Thyroid gland (tissue), 4 donors: ENCODE measurements at regions not wholly inside any gene's neighbourhood (a gene's known extent, or its start where the extent isn't known, plus 50 kb on each side); places are given as distances from the start of the nearest gene placed in this dataset.

Experiments
- CTCF ChIP-seq, 6 experiments: fragments of 200-600 bp in 3 of 6; fragments of 450-650 bp in 3 of 6; sonication (generic) in 3 of 6; IDR thresholded peaks; one replicate each; pipeline ENCODE4 v1.5.1; 2016 to 2019; ENCODE audit warnings: antibody characterized with exemption in 6 of 6, mild to moderate bottlenecking in 2 of 6, inconsistent platforms in 1 of 6, moderate library complexity in 1 of 6
- POLR2A ChIP-seq, 2 donors: fragments of 450-650 bp; IDR thresholded peaks; one replicate each; pipeline ENCODE4 v1.6.1; 2017; ENCODE audit warnings: antibody characterized with exemption in 2 of 2, mild to moderate bottlenecking in 2 of 2, moderate library complexity in 1 of 2

- TF ChIP-seq CTCF (IDR thresholded peaks at IDR 0.05) (no peak), POLR2A (IDR thresholded peaks at IDR 0.05) (no peak)
Measured at GRCh38 chr1:78280626-78281025, 210.1 kb upstream of the PTGFR start.
